HUES64 (cell line): ENCODE measurements at regions not wholly inside any gene's neighbourhood (a gene's known extent, or its start where the extent isn't known, plus 50 kb on each side); places are given as distances from the start of the nearest gene placed in this dataset.
"Not testable (repeated sequence)": the region's sequence is repeated elsewhere in the genome, so short reads cannot be mapped to it uniquely, and the experiment has no call there.

Experiments used
- H3K27ac ChIP-seq: 2 replicates; pipeline ENCODE4 v1.7.0; 2013; ENCODE audit warnings: low read depth, low read length, inconsistent platforms
- H3K27me3 ChIP-seq: 2 replicates; pipeline ENCODE4 v1.6.1; 2013; ENCODE audit warnings: mild to moderate bottlenecking, low read length; ENCODE audit not compliant: insufficient read depth
- H3K36me3 ChIP-seq: 2 replicates; pipeline ENCODE4 v1.6.1; 2013; ENCODE audit warnings: mild to moderate bottlenecking, low read length; ENCODE audit not compliant: insufficient read depth
- H3K4me1 ChIP-seq: 2 replicates; pipeline ENCODE4 v1.6.1; 2013; ENCODE audit warnings: mild to moderate bottlenecking, low read length, moderate library complexity; ENCODE audit not compliant: insufficient read depth
- H3K4me3 ChIP-seq: 2 replicates; pipeline ENCODE4 v1.5.1; 2013; ENCODE audit warnings: mild to moderate bottlenecking, low read length, moderate library complexity
- H3K9ac ChIP-seq: 2 replicates; pipeline ENCODE4 v1.6.1; 2013; ENCODE audit warnings: mild to moderate bottlenecking, low read depth, low read length
- H3K9me3 ChIP-seq: 2 replicates; pipeline ENCODE4 v1.6.1; 2013; ENCODE audit warnings: low read depth, low read length; ENCODE audit not compliant: insufficient read depth
- WGBS: fragments of 150-250, 120-280 bp; methylation state at CpG from one replicate; pipeline ENCODE4 v1.1.7; 2013; ENCODE audit warnings: missing lambda C conversion rate; 5-methylcytosine and 5-hydroxymethylcytosine counted together

- H3K4me3 ChIP-seq = no peak overlapping the region
- no peaks in the 10 kb centered on the region for H3K27me3 ChIP-seq
- H3K9me3 ChIP-seq = peaks cover 33% of the 10 kb centered on the region
- H3K27ac ChIP-seq = no peak overlapping the region
- H3K36me3 ChIP-seq = no peaks in the 10 kb centered on the region
- H3K9ac ChIP-seq = no peak overlapping the region
- H3K4me1 ChIP-seq = 0 out of 2 replicates have a peak, but pooled peaks cover 5% of the 10 kb centered on the region
These were observed 374.9 kb upstream of the TRPC7 start for GRCh38 chr5:136740228-136740627.

GRCh38 chr5:136739271-136739670 is 373.9 kb upstream of the TRPC7 start:
- 75% methylated on average over 4 of the region's 4 CpGs for WGBS
- peaks cover 25% of the 10 kb centered on the region for H3K9me3 ChIP-seq
- H3K27me3 ChIP-seq, H3K9ac ChIP-seq, H3K4me1 ChIP-seq, H3K4me3 ChIP-seq, H3K27ac ChIP-seq, H3K36me3 ChIP-seq: not testable (repeated sequence)

GRCh38 chr5:136738829-136739228 is 373.5 kb upstream of the TRPC7 start:
- H3K9ac ChIP-seq = no peak overlapping the region
- 85% methylated on average over 2 of the region's 2 CpGs for WGBS
- 0 out of 2 replicates have a peak, but pooled peaks cover 5% of the 10 kb centered on the region for H3K4me1 ChIP-seq
- no peak overlapping the region for H3K27ac ChIP-seq
- no peak overlapping the region for H3K4me3 ChIP-seq
- no peaks in the 10 kb centered on the region for H3K36me3 ChIP-seq
- peaks cover 21% of the 10 kb centered on the region for H3K9me3 ChIP-seq
- H3K27me3 ChIP-seq = no peaks in the 10 kb centered on the region

- Histone ChIP-seq H3K4me3 (no peak overlapping the region), H3K4me1 (0 out of 2 replicates have a peak, but pooled peaks cover 5% of the 10 kb centered on the region), H3K9ac (no peak overlapping the region), H3K9me3 (0 out of 2 replicates have a peak, but pooled peaks cover 2% of the 10 kb centered on the region), H3K27ac (no peak overlapping the region), H3K27me3 (no peaks in the 10 kb centered on the region), H3K36me3 (no peaks in the 10 kb centered on the region)
- 88% methylated on average over 6 of the region's 6 CpGs for WGBS
These were observed 370.7 kb upstream of the TRPC7 start for GRCh38 chr5:136736021-136736420.

DNA sequence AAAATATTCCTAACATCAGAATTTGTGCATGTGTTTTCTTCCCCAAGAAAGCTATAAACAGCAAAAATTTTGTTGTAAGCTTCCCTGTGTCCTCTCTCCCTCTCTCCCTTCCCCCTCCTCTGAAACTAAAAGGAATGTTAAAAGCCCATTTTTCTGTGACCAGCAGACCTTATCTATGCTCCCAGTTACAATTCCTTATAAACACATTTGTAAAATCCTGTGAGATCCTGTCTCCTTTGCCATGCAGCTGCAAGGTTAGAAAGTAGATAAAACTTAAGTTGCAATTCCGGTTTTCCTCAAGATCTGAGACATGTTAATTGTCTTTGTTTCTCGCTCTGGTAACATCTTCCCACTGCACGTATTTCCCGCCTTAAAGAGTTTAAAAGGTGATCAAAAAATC is 370.3 kb upstream of the TRPC7 start:
- not testable (repeated sequence) for H3K9me3 ChIP-seq
- WGBS = 79% methylated on average over 4 of the region's 4 CpGs

GRCh38 chr5:136734628-136735027 is 369.3 kb upstream of the TRPC7 start:
- H3K9ac ChIP-seq = no peak overlapping the region
- no peaks in the 10 kb centered on the region for H3K36me3 ChIP-seq
- H3K27ac ChIP-seq = no peak overlapping the region
- H3K27me3 ChIP-seq = no peaks in the 10 kb centered on the region
- H3K4me3 ChIP-seq = no peak overlapping the region
- H3K9me3 ChIP-seq = 0 out of 2 replicates have a peak, but pooled peaks cover 2% of the 10 kb centered on the region
- 89% methylated on average over 1 of the region's 1 CpG for WGBS
- H3K4me1 ChIP-seq = 0 out of 2 replicates have a peak, but pooled peaks cover 5% of the 10 kb centered on the region

More for the DNA sequence above, 370.3 kb upstream of the TRPC7 start:
- H3K27ac ChIP-seq, H3K27me3 ChIP-seq, H3K4me1 ChIP-seq, H3K9ac ChIP-seq, H3K4me3 ChIP-seq, H3K36me3 ChIP-seq: not testable (repeated sequence)

DNA sequence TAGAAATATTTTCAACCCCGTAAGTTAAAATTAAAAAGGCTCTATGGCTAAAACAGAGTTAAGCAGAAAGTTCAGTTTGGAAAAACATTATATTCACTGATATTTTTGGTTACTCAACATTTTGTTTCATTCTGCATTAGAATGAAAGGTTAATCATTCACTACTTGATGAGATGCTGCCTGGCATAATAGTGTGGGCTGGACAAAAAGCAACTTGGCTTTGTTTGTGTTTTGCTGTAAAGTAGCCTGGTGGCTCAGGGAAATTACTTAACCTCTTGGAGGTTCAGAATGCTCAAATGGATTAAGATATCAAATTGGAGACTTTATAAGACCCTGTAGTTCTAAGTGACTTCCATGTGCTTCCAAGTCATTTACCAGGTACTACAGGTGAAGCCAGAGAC is 367.4 kb upstream of the TRPC7 start:
- Histone ChIP-seq H3K36me3 (no peaks in the 10 kb centered on the region), H3K9ac (no peak overlapping the region), H3K27me3 (no peaks in the 10 kb centered on the region), H3K9me3 (0 out of 2 replicates have a peak, but pooled peaks cover 2% of the 10 kb centered on the region), H3K4me1 (0 out of 2 replicates have a peak, but pooled peaks cover 5% of the 10 kb centered on the region), H3K4me3 (no peak overlapping the region), H3K27ac (no peak overlapping the region)
- no CpG with 5 or more reads among the region's 1 CpG for WGBS

DNA sequence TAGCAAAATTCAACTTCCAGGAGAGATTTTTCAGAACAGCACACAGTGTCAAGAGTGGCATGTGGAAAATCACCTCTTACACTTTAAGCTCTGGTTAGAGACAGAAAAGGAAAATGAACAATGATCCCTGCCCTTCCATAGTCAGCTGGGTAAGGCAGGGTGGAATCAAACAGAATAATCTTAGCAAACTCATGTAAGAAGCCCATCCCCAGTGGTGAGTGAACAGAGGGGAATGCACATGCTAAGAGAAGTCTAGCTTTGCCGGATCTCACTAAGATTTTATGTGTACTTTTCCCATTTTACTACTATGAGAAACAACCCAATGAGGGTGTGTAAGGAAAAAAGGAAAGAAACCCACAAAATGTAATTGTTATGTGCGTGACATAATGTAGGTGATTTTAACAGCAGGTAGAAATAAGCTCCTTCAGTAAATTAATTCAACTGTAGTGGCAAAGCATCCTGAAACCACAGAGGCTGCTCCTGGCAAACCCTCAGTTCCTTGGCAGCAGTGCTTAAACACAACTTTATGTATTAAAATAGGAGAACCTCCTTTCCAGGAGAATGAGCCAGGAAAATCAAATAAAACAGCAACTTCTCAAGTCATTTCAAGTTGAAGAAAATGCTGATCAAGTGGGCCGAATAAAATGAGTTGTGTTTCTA is 366.0 kb upstream of the TRPC7 start:
- 70% methylated on average over 2 of the region's 3 CpGs for WGBS
- no peaks in the 10 kb centered on the region for H3K27me3 ChIP-seq
- H3K9me3 ChIP-seq = 0 out of 2 replicates have a peak, but pooled peaks cover 2% of the 10 kb centered on the region
- no peaks in the 10 kb centered on the region for H3K36me3 ChIP-seq
- no peak overlapping the region for H3K27ac ChIP-seq
- no peak overlapping the region for H3K9ac ChIP-seq
- H3K4me1 ChIP-seq = 0 out of 2 replicates have a peak, but pooled peaks cover 5% of the 10 kb centered on the region
- H3K4me3 ChIP-seq = no peak overlapping the region

- no peak overlapping the region for H3K4me3 ChIP-seq
- no peak overlapping the region for H3K27ac ChIP-seq
- H3K36me3 ChIP-seq = no peaks in the 10 kb centered on the region
- no peaks in the 10 kb centered on the region for H3K4me1 ChIP-seq
- H3K27me3 ChIP-seq = no peaks in the 10 kb centered on the region
- H3K9me3 ChIP-seq = 0 out of 2 replicates have a peak, but pooled peaks cover 2% of the 10 kb centered on the region
- H3K9ac ChIP-seq = no peak overlapping the region
- WGBS = 82% methylated on average over 3 of the region's 3 CpGs
These were observed 365.1 kb upstream of the TRPC7 start for GRCh38 chr5:136730426-136730825.

DNA sequence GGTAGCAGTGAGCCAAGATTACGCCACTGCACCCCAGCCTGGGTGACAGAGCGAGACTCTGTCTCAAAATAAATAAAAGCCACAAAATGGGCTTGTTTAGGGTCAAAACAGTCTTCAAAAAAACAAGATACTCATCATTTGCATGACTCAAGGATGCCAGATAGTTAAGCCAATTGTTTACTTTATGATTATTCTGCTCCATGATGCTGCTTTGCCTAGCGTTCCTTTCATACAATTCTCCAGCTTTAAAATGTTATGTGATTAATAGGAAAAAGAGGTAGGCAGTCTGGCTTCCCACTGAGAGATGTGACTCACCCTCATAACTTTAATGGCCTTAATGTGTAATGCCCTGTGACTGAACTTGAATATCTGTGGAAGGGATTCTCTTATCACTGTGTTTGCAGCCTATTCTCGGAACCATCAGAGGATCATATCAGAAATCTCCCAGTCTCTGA is 364.6 kb upstream of the TRPC7 start:
- Histone ChIP-seq H3K4me3 (no peak overlapping the region), H3K9ac (no peak overlapping the region), H3K4me1 (no peaks in the 10 kb centered on the region), H3K9me3 (0 out of 2 replicates have a peak, but pooled peaks cover 2% of the 10 kb centered on the region), H3K27me3 (no peaks in the 10 kb centered on the region), H3K36me3 (no peaks in the 10 kb centered on the region), H3K27ac (no peak overlapping the region)
- WGBS = 90% methylated on average over 4 of the region's 4 CpGs

- Histone ChIP-seq H3K27ac (no peak overlapping the region), H3K9me3 (no peaks in the 10 kb centered on the region), H3K36me3 (no peaks in the 10 kb centered on the region), H3K27me3 (no peaks in the 10 kb centered on the region), H3K9ac (no peak overlapping the region), H3K4me3 (no peak overlapping the region), H3K4me1 (no peaks in the 10 kb centered on the region)
- 89% methylated on average over 2 of the region's 2 CpGs for WGBS
These were observed 361.2 kb upstream of the TRPC7 start for GRCh38 chr5:136726506-136726905.
